GM04503 (cell line): ENCODE measurements at regions not wholly inside any gene's neighbourhood (a gene's known extent, or its start where the extent isn't known, plus 50 kb on each side); places are given as distances from the start of the nearest gene placed in this dataset.
A peak's percentile ranks its signal among the peaks of the same experiment; 100 is the strongest.

Experiments used
- DNase-seq: peaks from one replicate; pipeline ENCODE4 v3.0.0-alpha.2; 2012; ENCODE audit warnings: low read depth

GRCh38 chr4:107317611-107318010, 281.5 kb upstream of the DKK2 start:
- DNase-seq: peak; percentile 9

GRCh38 chr4:107315584-107315983, 279.5 kb upstream of the DKK2 start:
- no peak for DNase-seq

DNA sequence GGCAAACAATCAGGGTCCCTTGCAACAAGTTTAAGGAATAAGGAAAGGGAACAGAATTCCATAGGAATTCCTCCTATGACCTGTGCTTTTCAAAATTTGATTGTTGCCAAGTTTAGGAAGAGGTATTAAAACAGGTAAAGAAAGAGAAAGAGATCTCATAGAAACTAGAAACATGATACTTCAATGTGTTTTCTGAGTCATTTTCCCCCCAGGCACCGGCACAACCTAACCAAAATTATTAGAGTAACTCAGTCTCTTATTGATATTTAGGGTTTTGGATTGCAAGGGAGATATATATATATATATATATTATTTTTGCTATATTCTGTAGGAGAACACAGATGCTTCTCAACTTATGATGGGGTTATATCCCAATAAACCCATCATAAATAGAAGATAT, 278.0 kb upstream of the DKK2 start:
- DNase-seq: no peak

DNA sequence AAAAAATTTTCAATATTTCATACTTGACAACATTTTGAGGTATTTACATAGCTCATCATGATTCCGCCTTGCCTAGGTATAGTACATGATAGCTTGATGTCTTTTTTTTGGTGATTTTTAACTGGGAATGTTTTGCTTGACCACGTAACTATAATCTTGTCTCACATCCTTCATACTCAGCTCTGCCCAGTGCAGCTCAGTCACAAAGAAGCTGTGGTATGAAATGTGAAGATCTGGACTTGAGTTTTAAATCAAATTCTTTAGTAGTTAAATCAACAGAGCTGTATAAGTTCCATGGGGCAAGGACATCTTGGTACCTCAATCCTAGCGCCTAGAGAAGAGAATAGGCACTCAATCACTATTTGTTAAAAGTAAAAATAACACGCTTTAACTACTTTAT, 276.3 kb upstream of the DKK2 start:
- DNase-seq: peak; percentile 14

DNA sequence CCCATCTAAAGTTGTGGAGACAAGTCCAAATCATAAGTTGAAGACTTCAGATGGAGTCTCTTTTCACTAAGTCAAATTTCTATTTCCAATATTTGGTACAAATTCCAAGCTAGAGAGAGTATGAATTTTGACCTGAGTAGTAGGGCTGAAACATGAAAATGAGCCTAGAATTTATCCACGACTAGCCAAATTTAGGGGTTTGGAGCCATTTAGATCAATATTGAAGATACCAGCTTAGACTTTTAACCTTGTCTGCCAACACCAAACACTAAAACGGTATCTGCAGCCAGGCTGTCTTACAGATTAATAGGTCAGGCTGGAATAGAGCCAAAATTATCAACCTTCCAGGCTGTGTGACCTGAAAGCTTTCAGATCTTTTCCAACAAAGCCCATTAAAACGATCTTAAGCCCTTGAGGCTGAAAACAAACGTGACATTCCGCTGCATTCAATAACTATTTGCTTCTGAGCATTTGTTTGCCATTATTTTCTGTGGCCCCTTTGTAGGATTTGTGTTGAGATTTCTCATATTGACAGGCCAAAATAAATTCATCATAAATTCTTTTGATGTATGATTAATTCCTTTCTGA, 268.7 kb upstream of the DKK2 start:
- DNase-seq: no peak

DNA sequence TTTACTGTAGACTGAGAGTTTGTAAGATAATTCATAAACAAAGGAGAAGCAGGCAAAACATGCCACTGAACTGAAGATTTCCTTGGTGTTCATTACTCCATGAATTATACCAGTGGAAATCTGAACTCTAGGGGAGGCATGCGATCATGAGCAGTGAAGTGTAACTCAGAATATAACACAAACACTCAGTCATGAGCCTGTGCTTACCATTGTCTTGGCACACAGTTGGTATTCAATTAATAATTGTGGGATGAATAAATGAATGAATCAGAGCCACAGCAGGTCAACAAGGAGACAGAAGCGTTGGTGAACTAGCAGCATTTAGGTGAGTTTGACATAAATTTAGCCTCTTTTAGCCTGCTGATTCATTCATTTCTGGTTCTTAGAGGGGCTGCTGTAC, 263.5 kb upstream of the DKK2 start:
- no peak for DNase-seq

- no peak for DNase-seq
Observed at GRCh38 chr4:107292979-107293378, 256.9 kb upstream of the DKK2 start.

DNA sequence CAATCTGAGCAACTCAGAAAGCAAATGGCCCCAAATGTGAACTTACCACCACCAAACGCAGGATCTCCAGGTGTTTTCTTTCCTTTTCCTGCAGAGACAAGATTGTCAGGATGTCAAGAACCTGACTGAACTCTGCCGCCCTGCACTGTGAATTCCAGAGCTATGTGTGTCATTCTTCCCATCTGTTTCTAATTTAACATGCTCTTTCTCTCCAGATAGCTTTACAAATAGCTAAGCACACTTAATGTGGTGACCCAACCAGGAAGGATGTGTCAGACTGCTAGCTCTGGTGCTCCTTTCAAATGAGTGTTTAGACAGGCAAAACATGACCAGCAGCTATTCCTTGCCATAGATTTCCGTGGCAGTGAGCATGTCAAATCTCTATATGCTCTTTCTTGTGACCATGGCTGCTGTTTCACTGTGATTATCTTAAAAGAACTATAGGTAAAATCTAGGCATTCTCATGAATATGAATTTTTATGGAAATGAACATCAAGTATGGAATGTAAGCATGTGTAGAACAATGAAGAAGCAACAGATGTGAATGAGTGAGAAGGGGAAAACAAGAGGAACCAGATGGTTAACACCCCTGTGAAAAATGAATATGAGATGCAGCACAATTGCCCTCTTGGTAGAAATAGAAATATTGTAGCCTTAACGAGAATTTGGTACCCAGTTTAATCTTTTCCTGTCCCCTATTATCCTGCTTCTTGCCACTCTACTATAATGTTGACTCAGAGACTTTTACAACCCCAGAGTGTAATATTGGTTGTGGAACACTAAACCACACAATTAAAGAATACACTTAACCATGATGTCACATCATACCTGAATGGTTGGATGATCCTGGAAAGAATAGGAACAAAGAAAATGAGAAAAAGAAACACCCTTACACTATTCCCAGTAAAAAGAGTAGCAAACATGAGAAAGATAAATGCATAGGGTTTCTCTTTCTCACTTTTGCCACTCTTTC, 247.8 kb upstream of the DKK2 start:
- peak; percentile 92 for DNase-seq

DNA sequence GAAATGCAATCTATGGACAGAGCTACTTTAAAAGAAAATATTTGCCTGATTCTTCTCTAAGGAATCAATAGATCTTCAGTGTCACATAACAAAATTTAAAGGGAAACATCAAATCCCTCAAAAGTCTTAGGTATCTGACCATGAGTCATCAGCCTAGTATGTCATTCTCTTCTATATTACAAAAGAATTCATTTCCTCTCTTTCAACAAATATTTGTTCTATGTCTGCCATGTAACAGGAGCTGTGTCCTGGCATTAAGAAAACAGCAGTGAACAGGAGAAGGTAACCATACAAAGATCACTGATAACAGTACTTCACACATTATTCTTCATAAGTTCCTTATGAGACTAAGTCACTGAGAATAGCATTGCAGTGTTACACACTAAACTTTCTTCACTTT, 243.6 kb upstream of the DKK2 start:
- DNase-seq: no peak

GRCh38 chr4:107278791-107279483, 242.8 kb upstream of the DKK2 start:
- no peak for DNase-seq

GRCh38 chr4:107276052-107276451, 239.9 kb upstream of the DKK2 start:
- DNase-seq: no peak

DNA sequence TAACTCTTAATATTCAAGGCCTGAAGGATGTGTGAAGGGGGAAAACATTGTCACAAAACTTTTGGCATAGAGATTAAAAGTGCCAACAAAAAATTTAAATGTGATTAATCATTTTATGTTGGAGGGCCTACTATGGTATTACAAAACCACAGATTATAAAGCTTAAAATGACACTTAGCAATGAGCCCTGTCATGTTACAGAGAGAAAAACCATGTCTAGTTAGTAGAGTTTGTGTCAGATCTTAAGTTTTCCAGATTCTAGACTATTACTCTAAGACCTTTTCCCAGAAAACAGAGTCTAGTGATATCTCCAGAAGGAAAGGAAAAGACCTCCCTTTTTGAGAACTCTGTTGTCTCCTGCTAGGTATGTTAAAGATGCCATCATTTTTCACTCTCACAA, 239.1 kb upstream of the DKK2 start:
- no peak for DNase-seq

DNA sequence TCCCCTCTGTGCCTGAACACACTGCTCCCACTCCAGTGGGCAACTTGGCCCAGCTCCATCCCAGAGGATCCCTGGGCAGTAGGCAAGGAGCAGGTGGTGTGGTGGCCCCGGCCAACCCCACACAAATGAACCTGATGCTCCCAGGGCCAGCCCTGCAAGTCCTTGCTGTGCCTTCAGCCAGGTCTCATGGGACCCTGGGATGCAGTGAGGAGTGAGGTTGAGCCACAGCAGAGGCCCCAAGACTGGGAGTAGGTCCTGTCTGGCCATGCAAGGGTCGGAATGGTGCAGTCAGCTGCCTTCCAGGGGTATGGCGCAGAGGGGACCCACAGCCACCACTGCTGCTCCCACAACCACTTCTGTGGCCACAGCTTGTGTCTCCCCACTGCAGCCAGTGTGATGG, 234.5 kb upstream of the DKK2 start:
- no peak for DNase-seq

GRCh38 chr4:107269175-107269574, 233.1 kb upstream of the DKK2 start:
- no peak for DNase-seq

DNA sequence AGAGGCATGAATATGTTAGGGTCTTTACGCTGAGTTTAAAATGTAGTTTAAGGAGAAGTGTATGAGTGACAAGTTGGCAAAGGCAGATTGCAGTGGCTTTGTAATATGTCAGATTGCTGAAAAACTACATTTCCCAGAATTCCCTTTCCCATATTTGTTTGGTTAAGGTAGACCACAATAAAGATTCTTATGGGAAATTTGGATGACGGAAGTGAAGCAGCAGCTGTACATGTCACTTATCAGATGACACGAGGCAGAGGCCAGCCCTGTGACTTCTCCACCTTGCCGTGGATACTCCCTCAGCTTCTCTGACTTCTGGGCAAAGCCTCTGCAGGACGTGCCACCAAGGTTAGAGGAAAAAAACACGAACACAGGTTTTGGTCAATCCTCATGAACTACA, 229.7 kb upstream of the DKK2 start:
- no peak for DNase-seq

DNA sequence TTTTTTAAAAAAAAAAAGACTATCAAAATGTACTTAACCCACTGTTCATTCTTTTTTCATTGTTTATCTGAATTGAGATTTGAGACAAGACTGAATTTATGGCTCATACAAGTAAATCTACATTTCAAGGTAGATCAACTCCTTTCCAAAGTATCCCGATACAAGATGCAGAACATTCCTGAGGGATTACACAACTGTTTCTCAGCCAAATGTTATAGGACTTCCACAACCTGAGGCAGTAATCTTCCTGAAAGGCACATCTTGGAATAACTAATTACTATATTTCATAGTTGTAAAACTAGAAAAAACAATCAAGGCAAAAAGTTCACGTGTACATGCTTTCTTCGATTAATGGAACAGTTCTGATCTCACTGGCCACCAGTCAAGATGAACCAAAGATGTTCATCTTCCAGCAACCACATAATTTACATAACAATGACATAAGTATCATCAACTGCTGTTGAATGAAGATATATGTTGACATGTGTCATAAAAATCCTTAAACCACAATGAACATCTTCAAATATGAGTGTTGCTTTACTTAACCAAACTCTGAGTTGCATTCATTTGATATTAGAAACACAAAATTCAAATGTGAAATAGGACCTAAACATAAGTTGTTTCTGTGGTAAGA, 225.2 kb upstream of the DKK2 start:
- DNase-seq: no peak

- DNase-seq: no peak
Observed at GRCh38 chr4:107258359-107258758, 222.2 kb upstream of the DKK2 start.

GRCh38 chr4:107255596-107255995, 219.5 kb upstream of the DKK2 start:
- no peak for DNase-seq

- no peak for DNase-seq
Observed at GRCh38 chr4:107255114-107255513, 219.0 kb upstream of the DKK2 start.

- DNase-seq: no peak
Observed at GRCh38 chr4:107253579-107254068, 217.5 kb upstream of the DKK2 start.

GRCh38 chr4:107253090-107253489, 217.0 kb upstream of the DKK2 start:
- DNase-seq: no peak

GRCh38 chr4:107252571-107252970, 216.5 kb upstream of the DKK2 start:
- no peak for DNase-seq
